Activated CD8-positive, alpha-beta memory T cell treated with anti-CD3 and anti-CD28 coated beads, Interleukin-2, amount 50 U/mL, for 1 hour (primary cell): ENCODE measurements at regions not wholly inside any gene's neighbourhood (a gene's known extent, or its start where the extent isn't known, plus 50 kb on each side); places are given as distances from the start of the nearest gene placed in this dataset.

Source experiments
- DNase-seq: peaks from one replicate; pipeline ENCODE4 v3.0.0-alpha.2; 2020; ENCODE audit errors: extremely low read depth

DNA sequence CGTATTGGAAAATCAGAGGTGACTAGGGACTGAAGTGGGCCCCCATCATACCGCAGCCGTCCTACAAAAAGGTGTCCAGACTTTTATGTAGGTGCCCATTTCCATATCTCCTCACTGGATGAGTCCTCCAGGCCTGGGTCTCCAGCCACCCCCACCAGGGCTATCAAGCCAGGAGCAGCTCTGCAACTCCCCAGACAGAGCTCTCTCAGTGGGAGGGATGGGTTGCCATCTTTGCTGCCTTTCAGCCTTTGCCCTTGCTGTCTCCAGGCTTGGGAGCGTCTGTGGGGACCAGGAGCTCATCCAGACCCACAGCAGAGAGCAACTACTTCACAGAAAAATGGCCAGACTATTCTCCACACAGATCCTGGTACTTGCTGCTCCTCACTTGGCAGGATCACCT is 802.7 kb upstream of the IGFBP3 start:
- no peak for DNase-seq

DNA sequence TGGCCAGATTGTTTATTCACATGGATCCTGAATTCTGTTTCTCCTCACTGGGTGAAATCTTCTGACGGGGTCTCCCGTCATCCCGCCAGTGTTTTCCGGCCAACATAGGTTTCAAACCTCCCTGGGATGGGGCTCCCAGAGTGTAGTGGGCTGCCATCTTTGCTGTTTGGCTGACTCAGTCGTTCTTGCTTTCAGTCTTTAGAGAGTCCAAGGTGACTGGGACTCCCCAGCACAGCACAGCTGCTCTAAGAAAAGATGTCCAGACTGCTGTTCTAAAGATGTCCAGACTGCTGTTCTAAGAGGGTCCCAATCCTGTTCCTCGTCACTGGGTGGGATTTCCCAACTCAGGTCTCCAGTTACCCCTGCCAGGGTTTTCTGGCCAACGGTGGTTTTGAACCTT is 801.9 kb upstream of the IGFBP3 start:
- no peak for DNase-seq

DNA sequence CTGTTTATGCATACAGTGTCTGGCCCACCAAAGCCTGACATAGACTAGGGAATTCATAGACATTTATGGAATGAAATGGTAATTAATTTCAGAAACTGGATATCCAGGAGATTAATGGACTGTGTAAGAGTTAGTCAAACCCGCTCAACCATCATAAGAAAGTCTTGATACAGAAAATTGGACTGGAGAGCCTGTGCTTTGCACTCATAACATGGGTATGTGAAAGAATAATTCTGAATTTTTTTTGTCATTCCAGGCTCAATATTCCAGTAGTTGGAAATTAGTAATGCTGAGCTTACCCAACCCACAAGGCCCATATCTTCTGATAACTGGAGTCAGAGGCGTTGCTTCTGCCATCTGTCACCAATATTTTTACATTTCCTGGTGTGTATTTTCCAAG is 799.7 kb upstream of the IGFBP3 start:
- no peak for DNase-seq

DNA sequence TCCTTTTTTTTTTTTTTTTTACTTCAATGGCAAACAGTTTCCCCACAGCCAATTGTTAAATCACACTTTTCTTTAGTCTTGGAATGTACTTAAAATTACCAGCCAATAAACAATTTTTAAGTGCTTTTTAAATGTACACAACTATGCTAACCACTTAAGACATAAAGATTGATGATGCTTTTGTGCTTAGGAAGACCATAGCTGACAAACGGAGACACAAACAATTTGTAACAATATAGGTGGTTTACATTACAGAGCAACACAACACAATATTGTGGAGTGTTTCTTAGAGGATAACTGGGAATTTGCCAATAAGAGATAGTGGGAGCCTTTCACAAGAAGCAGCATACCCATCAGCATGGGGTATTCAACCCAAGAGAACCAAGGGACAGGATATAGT is 798.5 kb upstream of the IGFBP3 start:
- no peak for DNase-seq

DNA sequence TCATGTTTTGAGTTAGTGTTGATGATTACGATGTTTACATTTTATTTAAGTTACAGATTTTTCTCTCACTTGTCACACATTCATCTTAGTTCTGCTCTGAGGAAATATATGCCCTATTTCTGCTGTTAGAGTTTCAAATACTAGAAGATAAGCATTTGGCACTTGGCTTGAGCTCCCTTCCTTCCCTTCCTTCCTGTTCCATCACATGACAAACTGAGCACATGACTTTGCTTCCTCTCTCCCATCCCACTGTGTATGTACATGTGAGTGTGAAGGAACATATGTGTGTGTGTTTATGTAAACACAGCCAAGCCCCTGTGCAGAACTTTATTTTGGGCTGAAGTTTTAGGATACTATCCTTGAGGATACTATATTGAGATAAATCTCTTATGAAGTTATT is 795.9 kb upstream of the IGFBP3 start:
- DNase-seq: no peak

DNA sequence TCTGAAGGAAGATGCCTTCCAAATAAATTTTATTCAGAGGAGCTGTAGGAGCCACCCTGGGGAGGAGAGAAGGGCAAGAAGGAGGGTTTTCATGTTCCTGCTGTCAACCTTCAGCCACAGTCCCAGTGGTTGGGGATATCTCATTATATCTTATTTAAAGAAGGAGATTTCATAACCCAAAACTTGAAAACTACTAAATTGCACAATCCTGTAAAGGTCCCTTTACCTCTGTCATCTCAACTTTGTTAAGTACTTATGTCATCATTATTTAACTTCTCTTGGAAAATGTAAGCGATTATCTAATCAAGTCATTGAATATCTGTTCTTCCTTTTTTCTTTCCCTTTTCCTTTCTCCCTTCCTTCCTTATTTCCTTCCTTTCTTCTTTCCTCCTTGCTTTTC is 794.5 kb upstream of the IGFBP3 start:
- DNase-seq: no peak

DNA sequence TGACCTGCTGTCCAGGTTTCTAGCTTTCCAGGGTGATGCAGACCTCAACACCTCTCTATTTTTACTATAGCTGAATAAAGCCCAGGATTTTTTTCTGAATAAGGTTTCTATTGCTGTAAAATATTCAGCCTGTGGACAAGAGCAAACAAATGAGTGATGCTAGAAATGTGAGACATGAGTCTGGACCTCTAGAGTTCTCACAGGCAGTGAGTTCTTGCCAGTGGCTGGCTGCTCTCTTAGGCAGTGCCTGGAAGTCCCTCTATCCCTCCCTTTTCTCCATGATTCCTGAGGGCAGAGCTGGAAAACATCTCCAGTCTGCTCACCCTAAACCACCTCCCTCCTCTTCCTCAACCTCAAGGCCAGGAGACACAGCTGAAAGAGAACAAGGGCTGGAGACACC is 793.8 kb upstream of the IGFBP3 start:
- DNase-seq: no peak

DNA sequence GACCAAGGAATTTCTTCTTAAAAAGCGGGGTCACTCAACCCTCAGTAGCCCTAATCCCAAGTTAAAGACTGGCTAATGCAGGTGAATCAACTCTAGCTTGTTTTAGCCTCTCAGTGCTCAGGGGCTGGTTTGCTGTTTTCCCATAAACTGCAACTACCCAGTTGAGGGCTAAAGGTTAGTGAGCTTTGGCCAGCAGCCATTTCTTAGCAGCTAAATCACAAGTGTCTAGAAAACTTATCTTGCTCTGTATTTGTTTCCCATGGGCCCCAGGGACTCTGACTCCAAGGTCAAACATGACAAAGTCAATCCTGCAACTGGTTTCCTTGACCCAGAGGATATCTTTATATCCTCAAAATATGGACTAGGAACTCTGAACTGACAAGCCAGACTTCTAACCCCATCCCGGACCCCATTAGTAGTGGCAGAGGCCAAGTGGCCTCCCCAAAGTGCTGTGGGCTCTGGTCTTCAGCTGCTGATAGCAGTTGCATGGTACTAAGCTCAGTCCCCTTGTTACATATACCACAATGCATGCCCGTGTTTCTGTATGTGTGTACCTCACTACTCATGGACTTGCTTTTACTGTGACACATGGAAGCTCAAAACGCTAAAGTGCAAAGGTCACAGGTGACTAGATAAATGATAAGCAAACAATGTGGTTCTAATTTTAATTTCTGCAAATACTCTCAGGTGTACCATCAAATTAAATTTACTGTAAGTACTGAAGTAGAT is 793.0 kb upstream of the IGFBP3 start:
- no peak for DNase-seq

DNA sequence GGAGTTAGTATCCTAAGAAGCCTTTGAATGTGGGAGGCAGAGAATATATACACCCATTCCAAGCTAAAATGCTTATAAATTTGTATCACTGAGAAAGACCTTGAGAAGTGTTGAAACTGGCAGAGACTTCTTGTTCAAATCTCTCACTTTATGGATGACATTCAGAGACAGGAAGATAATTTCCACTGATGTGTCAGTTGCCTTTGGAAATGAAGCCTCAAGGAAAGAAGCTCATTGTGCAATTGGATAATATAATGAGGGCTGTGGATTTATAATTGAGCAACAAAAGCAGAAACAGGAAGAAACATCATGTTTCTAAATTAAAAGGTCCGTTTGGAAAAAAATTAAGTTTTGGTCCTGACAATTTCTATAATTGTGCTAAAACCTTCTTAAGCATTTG is 789.9 kb upstream of the IGFBP3 start:
- no peak for DNase-seq

DNA sequence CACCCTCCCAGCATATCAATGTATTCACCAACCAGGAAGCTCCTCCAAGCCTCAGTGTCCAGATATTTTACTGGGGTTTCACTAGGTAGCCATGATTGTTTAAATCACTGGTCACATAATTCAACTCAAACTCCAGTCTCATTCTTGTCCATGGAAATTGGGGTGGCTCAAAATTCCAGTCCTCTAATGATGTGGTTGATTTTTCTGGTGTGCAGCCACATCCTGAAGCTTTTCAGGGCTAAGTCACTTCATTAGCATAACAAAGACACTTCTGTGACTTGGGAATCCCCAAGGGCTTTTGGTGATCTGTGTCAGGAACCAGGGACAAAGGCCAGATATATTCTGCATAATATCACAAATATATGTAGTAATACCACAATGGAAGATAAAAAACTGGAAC is 786.9 kb upstream of the IGFBP3 start:
- no peak for DNase-seq

DNA sequence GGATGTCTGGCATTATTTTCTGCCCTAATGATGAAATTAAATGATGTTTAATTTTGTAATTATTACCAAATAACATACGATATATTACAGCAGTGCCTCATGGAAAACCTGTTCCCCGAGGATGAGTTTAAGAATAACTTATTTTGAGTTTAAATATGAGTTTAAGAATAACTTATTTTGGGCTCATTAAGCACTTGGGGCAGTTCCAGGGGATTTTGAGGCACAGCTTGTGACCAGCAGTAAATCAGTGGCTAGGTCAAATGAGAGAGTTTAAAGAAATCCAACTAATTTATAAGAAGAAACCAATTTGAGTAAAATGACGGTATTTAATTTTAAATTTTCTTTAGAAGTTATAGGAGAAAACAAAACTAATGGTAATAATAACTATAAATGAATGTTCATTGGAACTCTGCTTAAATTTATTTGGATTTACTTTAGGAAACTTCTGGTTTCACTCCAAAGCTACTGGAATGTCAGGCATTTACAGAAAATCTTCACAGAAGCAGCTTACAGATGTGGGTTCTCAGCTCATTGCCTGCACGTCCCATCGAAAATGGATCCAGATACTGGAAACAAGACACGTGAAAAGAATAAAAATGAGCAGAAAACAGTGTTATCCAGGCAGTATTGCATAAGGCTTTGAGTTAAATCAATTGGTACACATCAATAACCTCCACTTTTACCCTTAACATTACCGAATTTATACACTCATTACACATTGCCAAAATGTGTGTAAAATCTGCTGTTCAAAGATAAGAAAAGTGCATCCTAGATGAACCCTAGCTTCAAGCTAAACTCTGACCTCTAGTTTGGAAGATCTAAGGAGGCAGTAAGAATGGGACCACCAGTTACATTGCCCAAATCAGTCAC is 784.5 kb upstream of the IGFBP3 start:
- DNase-seq: no peak

DNA sequence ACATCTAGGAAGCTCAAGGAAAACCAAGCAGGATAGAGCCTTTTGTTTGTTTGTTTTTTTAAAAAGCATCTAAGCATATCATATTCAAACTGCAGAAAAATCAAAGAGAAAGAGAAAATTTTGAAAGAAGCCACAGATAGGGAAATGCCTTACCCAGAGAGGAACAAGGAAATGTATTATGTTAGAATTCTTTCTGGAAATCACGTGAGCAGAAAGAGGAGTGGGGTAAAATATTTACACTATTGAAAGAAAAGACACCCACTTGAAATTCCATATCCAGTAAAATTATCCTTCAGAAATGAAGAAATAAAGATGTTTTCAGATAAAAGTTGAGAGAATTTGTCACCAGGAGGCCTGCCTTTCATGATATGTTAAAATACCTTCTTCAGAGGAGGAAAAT is 775.7 kb upstream of the IGFBP3 start:
- DNase-seq: no peak

DNA sequence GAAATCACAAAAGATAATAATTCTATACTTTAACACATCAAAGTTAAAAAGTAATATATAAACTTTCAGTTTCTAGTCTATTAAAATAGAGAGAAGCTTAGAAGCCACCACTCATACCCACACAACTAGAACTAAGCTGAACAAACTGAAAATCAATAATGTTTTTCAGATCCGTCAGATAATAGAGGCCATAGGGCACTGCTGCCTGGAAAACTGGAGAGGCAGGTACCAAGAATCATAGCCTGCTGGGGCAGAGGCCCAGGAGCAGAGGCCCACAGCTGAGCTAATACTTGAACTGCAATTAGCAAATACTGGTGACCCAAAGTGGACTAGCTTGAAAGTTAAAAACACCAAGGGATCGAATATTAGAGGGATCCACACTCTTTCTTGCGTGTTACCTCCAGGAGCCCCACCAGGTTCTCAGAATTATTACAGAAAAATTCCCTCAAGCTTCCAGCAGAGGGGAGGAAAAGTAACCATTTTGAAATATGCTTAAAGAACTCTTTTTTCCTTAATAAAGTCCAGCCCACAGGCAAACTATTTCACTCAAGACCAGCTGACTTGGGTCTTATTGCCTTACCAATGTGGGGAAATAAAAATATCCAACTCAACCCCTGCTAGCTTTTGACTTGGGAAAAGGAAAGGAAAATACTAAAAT is 774.1 kb upstream of the IGFBP3 start:
- no peak for DNase-seq

DNA sequence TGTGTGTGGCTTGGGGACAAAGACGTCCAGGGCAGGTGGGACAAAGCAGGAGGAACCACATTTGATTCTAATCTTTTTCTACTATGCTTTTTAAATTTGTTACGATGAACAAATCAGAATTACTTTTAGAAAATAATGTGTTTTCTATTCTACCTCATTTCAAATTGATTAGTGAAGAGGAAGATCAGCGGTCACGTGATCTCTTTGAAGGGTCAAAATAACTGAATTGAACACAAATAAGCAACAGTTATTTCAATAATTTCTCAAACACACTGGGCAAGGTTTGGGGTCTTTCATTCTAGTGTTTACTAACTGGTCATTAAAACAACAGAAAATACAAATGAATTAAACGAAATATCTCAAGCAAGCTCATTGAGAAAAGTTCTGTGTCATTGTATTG is 773.0 kb upstream of the IGFBP3 start:
- no peak for DNase-seq

DNA sequence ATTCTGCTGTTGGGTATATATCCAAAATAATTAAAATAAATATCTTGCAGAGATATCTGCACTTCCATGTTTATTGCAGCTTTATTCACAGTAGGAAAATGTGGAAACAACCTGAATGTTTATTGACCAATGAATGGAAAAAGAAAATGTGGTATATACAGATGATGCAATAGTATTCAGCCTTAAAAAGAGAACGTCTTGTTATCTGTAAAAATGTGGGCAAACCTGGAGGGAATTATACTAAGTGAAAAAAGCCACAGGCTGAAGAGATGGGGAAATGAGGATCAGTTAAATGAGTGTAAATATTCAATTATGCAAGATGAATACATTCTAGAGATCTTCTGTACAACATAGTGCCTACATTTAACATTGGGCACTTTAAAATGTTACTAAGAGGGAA is 766.1 kb upstream of the IGFBP3 start:
- DNase-seq: no peak

DNA sequence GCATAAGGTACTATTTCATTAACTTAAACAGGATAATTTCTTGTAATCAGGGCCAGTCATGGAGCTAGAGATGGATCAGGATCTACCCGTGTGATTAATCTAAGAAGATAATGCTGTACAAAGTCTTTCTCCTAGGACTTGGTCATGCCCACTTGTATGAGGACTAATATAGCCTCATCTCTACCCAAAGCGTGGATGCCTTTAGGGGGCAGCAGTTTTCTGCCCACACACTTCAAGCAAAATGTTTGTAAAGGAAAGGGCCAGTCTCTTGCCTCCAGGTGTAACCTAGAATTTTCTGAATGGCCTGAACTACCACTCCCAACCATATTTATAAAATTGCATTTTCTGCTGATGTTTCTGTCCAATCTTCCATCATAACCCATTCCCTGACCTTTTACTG is 764.0 kb upstream of the IGFBP3 start:
- DNase-seq: no peak

DNA sequence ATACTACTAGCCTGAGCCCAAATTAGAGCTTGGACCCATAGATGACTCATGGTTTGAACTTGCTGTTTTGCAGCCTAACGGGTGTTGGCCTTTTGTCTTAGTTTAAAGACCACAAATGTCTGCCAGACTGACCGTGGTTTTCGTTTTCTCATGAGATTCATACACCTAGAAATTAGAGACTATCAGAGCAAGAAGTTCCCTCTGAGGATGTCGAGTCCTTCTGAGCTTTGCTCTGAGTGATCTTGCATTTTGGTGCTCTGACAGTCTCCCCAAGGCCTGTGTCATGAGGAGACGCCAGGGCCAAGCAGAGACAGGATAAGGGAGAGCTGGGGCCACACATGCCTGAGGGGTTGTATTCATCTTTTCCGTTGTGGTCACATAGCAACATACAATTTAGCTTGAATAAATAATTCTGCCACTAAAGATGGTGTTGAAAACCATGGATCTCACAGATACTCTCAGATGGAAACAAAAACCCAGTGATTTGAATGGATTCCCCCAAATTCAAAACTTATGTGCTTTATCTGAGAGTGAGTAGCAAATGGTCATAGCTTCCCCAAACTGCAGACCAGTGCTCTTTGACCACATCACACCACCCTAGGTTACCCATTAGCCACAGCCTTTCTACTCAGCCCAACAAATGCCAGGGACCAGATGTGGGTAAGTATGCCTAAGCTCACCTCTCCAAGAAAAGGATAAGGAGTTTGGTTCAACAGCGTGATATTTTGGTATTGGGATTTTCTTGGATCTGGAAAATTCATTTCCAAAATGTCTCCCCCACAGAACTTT is 762.0 kb upstream of the IGFBP3 start:
- no peak for DNase-seq

DNA sequence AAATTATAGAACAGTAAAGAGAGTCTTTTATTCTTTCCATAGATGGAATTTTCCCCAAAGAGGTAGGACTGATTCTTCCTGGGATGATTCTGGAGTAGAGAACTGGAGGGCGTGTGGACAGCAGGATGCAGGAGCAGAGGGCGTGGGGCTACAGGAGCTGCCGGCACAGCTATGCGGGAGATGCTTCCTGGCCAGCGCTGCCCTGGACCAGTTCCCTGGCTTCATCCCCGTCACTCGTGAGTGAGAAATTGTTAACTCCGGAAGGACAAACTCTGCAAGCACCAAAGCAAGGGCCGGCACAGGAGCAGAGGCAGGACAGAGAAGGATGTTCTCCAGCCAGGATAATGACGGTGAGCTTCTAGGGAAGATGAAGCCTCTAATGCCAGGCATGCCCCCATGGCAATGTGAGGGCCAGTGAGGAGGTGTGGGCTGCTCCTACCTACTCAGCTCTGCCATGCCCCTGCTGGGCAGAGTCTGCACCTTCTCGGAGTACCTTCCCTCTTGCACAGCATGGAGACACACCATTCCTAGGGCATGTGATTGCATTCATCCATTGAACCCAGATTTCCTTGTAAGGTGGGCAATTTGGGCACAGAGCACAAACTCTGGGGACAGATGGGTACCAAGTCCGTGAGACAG is 760.9 kb upstream of the IGFBP3 start:
- no peak for DNase-seq

DNA sequence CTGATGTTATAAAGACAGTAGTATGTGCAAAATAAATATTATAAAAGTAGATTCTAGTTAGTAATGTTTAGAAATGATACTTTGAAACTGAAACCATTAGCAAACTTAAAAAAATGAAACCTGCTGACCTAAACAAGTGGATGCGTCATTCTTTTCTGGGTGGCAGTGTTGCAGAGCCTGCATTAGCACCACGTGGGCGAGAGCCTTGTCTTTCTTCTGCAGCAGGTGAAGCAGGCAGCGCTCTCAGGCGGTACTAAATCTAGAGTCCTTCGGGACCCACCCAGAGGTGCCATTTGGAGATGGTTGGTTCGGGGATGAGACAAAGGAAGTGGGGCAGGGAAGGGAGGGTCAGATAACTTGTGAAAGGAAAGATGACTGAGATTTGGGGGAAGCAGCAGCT is 759.1 kb upstream of the IGFBP3 start:
- DNase-seq: no peak

DNA sequence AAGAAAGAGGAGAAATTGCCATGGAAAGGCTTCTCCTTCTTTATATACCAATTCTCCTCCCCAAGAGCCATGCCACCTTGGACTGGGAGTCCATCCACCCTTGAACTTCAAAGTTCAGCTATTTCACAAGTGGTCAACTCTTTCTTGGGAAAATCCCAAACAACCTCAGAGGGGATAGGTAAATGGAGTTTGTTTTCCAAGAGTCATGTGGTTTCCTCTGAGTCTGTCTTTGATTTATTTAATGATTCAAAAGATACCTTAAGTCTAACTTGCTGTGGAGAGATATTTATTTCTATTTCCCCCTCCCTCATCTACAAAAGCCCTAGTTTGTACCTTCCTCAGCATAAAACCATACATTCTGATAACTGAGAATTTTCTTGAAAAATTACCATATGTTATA is 758.6 kb upstream of the IGFBP3 start:
- DNase-seq: no peak

DNA sequence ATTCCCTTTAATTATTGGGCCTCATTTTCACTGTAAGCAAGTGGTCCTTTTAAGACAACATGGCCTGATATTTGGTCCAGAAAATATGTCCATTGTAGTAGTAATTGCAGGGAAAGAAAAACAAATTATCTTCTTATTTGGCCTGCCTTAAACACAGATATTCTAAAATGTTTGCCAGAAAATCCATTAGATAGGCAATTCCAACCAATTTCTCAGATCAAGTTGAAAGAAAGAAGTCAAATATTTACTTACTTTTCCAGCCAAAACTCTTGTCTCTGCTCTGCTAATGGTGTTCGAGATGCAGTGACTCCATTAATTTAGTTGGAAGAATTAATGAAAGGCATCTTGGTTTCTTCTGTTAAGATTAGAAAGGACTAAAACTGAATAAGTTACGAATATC is 757.3 kb upstream of the IGFBP3 start:
- DNase-seq: no peak

DNA sequence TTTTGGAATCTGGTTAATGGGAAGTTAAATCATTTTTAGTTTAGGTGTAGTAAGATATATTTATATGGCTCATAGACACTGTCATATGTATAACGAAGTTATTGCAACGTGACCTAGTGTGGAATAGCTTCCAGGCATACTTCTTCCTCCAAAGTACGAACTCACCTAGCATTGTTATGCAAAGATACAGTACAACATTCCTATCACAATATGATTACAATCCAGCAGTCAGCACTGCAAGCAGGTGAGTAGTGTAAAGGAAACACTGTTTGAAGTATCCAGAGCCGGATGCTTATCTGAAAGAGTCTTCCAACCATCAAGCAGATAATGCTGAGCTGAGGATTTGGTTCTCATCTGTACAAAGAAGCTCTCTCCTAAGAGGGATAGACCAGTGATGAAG is 754.4 kb upstream of the IGFBP3 start:
- DNase-seq: no peak
